ENCODE measurements at regions not wholly inside any gene's neighbourhood (a gene's known extent, or its start where the extent isn't known, plus 50 kb on each side); places are given as distances from the start of the nearest gene placed in this dataset.
"Not testable (repeated sequence)": the region's sequence is repeated elsewhere in the genome, so short reads cannot be mapped to it uniquely, and the experiment has no call there.

GRCh38 chrX:13482746-13483541 lies 86.5 kb upstream of the EGFL6 start:
- no peak overlapping the region for H3K9ac ChIP-seq (ENCODE audit: insufficient read depth, low read depth, low read length)
- no TSS peak for BruUV-seq (replicated peaks)
- no peak overlapping the region for H3K27ac ChIP-seq (ENCODE audit: extremely low read length, insufficient read depth, low read length)
- H3K4me2 ChIP-seq (ENCODE audit: low read depth, low read length): no peak overlapping the region
- intact Hi-C loops (cut with micrococcal nuclease; ENCODE audit: unreplicated experiment): no loop called here
- ChIA-PET CTCF (ENCODE audit: low intra/inter-chr PET ratio, low total read pairs) (no interaction called here), POLR2A (no interaction called here)
- H3K79me2 ChIP-seq (ENCODE audit: insufficient read depth, low read length): no peaks in the 10 kb centered on the region
- no peak for ATAC-seq
- in situ Hi-C loops (cut with HindIII; ENCODE audit: extremely low pct_ligation_motif_present, low pct_unique_long_range_greater_than_20kb): loop anchor here (25.0 kb wide), 1 partner anchor 421 kb away; no protein-coding TSS in a partner anchor
- no peaks in the 10 kb centered on the region for H3K27me3 ChIP-seq (ENCODE audit: control insufficient read depth in 1 of 2, insufficient read depth in 2 of 2, low read length in 2 of 2)
- no peak for TF ChIP-seq ZBTB3 (CRISPR knock-in tag; IDR thresholded peaks at IDR 0.05; ENCODE audit: borderline replicate concordance, low read depth)
- no peak for TF ChIP-seq IRX3 (CRISPR knock-in tag; IDR thresholded peaks at IDR 0.05; ENCODE audit: borderline replicate concordance, low read depth)
- no peak for TF ChIP-seq PRDM10 (CRISPR knock-in tag; IDR thresholded peaks at IDR 0.05; ENCODE audit: low read depth)
- no peak for TF ChIP-seq FOXJ3 (CRISPR knock-in tag; IDR thresholded peaks at IDR 0.05; ENCODE audit: borderline replicate concordance)
- TF ChIP-seq ZNF350 (CRISPR knock-in tag; IDR thresholded peaks at IDR 0.05; ENCODE audit: borderline replicate concordance, low read depth): no peak
- no peak for TF ChIP-seq FOXO1 (CRISPR knock-in tag; IDR thresholded peaks at IDR 0.05)
- no peak for TF ChIP-seq ZNF333 (CRISPR knock-in tag; IDR thresholded peaks at IDR 0.05; ENCODE audit: borderline replicate concordance)
- TF ChIP-seq PATZ1 (CRISPR knock-in tag; IDR thresholded peaks at IDR 0.05): no peak
- TF ChIP-seq ZNF790 (CRISPR knock-in tag; IDR thresholded peaks at IDR 0.05; ENCODE audit: borderline replicate concordance): no peak
- TF ChIP-seq ZNF670 (CRISPR knock-in tag; IDR thresholded peaks at IDR 0.05; ENCODE audit: borderline replicate concordance): no peak
- TF ChIP-seq, protein P1, sequence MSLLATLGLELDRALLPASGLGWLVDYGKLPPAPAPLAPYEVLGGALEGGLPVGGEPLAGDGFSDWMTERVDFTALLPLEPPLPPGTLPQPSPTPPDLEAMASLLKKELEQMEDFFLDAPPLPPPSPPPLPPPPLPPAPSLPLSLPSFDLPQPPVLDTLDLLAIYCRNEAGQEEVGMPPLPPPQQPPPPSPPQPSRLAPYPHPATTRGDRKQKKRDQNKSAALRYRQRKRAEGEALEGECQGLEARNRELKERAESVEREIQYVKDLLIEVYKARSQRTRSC (CRISPR knock-in tag; IDR thresholded peaks at IDR 0.05; ENCODE audit: low read depth): no peak
- H3K4me3 ChIP-seq (replicated peaks in 1 of 3; ENCODE audit: insufficient read depth in 1 of 3, low read depth in 2 of 3, low read length in 3 of 3): no peak overlapping the region
- no peaks in the 10 kb centered on the region for H3K9me3 ChIP-seq (ENCODE audit: low read length)
- H3K36me3 ChIP-seq (replicated peaks in 1 of 2; ENCODE audit: control insufficient read depth in 1 of 2, insufficient read depth in 2 of 2, low read length in 2 of 2): no peaks in the 10 kb centered on the region
- no peaks in the 10 kb centered on the region for H3K4me1 ChIP-seq (ENCODE audit: insufficient read depth, low read length)
- DNase-seq (ENCODE audit: low spot score): no peak
- H4K20me1 ChIP-seq (ENCODE audit: insufficient read depth, low read length): no peaks in the 10 kb centered on the region
- WGBS (ENCODE audit: low lambda C conversion rate): 22% methylated on average over 8 of the region's 9 CpGs
- no peak overlapping the region for H2AFZ ChIP-seq (ENCODE audit: low read length)
- no peak for FAIRE-seq

- in situ Hi-C loops (cut with HindIII; ENCODE audit: extremely low pct_ligation_motif_present, low pct_unique_long_range_greater_than_20kb): loop anchor here (25.0 kb wide), 1 partner anchor 418 kb away; no protein-coding TSS in a partner anchor
- POLR2A ChIA-PET: not testable (repeated sequence)
These were observed 88.6 kb upstream of the EGFL6 start for GRCh38 chrX:13480780-13481179.

More at GRCh38 chrX:13480780-13481179, 88.6 kb upstream of the EGFL6 start:
- H3K9me3 ChIP-seq (ENCODE audit: low read length); H3K4me2 ChIP-seq (ENCODE audit: low read depth, low read length); H3K4me1 ChIP-seq (ENCODE audit: insufficient read depth, low read length); ATAC-seq; H3K9ac ChIP-seq (ENCODE audit: insufficient read depth, low read depth, low read length); H4K20me1 ChIP-seq (ENCODE audit: insufficient read depth, low read length); intact Hi-C loops (cut with micrococcal nuclease; ENCODE audit: unreplicated experiment); H2AFZ ChIP-seq (ENCODE audit: low read length); H3K36me3 ChIP-seq (replicated peaks in 1 of 2; ENCODE audit: control insufficient read depth in 1 of 2, insufficient read depth in 2 of 2, low read length in 2 of 2); BruUV-seq (replicated peaks); DNase-seq (ENCODE audit: low spot score); H3K27me3 ChIP-seq (ENCODE audit: control insufficient read depth in 1 of 2, insufficient read depth in 2 of 2, low read length in 2 of 2); H3K27ac ChIP-seq (ENCODE audit: extremely low read length, insufficient read depth, low read length); FAIRE-seq; H3K79me2 ChIP-seq (ENCODE audit: insufficient read depth, low read length); CTCF ChIA-PET (ENCODE audit: low intra/inter-chr PET ratio, low total read pairs); H3K4me3 ChIP-seq (replicated peaks in 1 of 3; ENCODE audit: insufficient read depth in 1 of 3, low read depth in 2 of 3, low read length in 3 of 3): not testable (repeated sequence)
- 50% methylated on average over 2 of the region's 2 CpGs for WGBS (ENCODE audit: low lambda C conversion rate)

Measured in HepG2 (cell line).